Activated naive CD4-positive, alpha-beta T cell treated with anti-CD3 and anti-CD28 coated beads for 36 hours (primary cell): ENCODE measurements at regions not wholly inside any gene's neighbourhood (a gene's known extent, or its start where the extent isn't known, plus 50 kb on each side); places are given as distances from the start of the nearest gene placed in this dataset.

Experiments
- CTCF ChIA-PET: fragments of 350-600 bp; sonication (Branson Sonifier 250); formaldehyde crosslinking; loops from one replicate; lab custom pipeline; 2021; ENCODE audit warnings: antibody characterized with exemption; lab: Charles Lee
- DNase-seq: peaks from one replicate; pipeline ENCODE4 v3.0.0-alpha.2; 2020
- H3K27ac Mint-ChIP-seq: one replicate; pipeline ENCODE4 v1.8.0; 2021; ENCODE audit warnings: mild to moderate bottlenecking, mixed read lengths
- H3K27me3 Mint-ChIP-seq: one replicate; pipeline ENCODE4 v1.8.0; 2021; ENCODE audit warnings: low read depth, mixed read lengths
- H3K36me3 Mint-ChIP-seq: one replicate; pipeline ENCODE4 v1.8.0; 2021; ENCODE audit warnings: low read depth, mixed read lengths
- H3K4me1 Mint-ChIP-seq: one replicate; pipeline ENCODE4 v1.8.0; 2021; ENCODE audit warnings: low read depth, mixed read lengths
- H3K4me3 Mint-ChIP-seq: one replicate; pipeline ENCODE4 v1.8.0; 2021; ENCODE audit warnings: mild to moderate bottlenecking, moderate library complexity, mixed read lengths
- H3K9me3 Mint-ChIP-seq: one replicate; pipeline ENCODE4 v1.8.0; 2021; ENCODE audit warnings: mixed read lengths
- intact Hi-C: fragments of 100-400 bp; cut with micrococcal nuclease; formaldehyde crosslinking; loops from one replicate; pipeline ENCODE4 v1.15.1; 2023

- CTCF ChIA-PET: no interaction called here
- Mint-ChIP-seq H3K4me1 (no peaks in the 10 kb centered on the region), H3K9me3 (no peaks in the 10 kb centered on the region), H3K27me3 (peaks cover 8% of the 10 kb centered on the region), H3K4me3 (no peak overlapping the region), H3K36me3 (no peaks in the 10 kb centered on the region), H3K27ac (no peak overlapping the region)
- DNase-seq: no peak
- intact Hi-C loops: no loop called here
These were observed 80.2 kb upstream of the RTL1 start for GRCh38 chr14:100983710-100984109.

- CTCF ChIA-PET: no interaction called here
- no peak for DNase-seq
- Mint-ChIP-seq H3K27ac (no peak overlapping the region), H3K9me3 (no peaks in the 10 kb centered on the region), H3K27me3 (peaks cover 6% of the 10 kb centered on the region), H3K36me3 (no peaks in the 10 kb centered on the region), H3K4me1 (no peaks in the 10 kb centered on the region), H3K4me3 (no peak overlapping the region)
- intact Hi-C loops: no loop called here
These were observed 84.5 kb upstream of the RTL1 start for GRCh38 chr14:100988011-100988410.

GRCh38 chr14:100988411-100988900 is 84.9 kb upstream of the RTL1 start:
- Mint-ChIP-seq H3K9me3 (no peaks in the 10 kb centered on the region), H3K36me3 (no peaks in the 10 kb centered on the region), H3K4me1 (no peaks in the 10 kb centered on the region), H3K27ac (no peak overlapping the region), H3K4me3 (no peak overlapping the region), H3K27me3 (peaks cover 10% of the 10 kb centered on the region)
- intact Hi-C loops: no loop called here
- CTCF ChIA-PET: no interaction called here
- DNase-seq: no peak

GRCh38 chr14:100988956-100989355 is 85.4 kb upstream of the RTL1 start:
- CTCF ChIA-PET: no interaction called here

GRCh38 chr14:100989924-100990323 is 86.4 kb upstream of the RTL1 start:
- CTCF ChIA-PET: no interaction called here
- Mint-ChIP-seq H3K9me3 (no peaks in the 10 kb centered on the region), H3K4me3 (no peak overlapping the region), H3K27ac (no peak overlapping the region), H3K27me3 (peaks cover 7% of the 10 kb centered on the region), H3K36me3 (no peaks in the 10 kb centered on the region), H3K4me1 (no peaks in the 10 kb centered on the region)
- no peak for DNase-seq
- intact Hi-C loops: no loop called here

More at GRCh38 chr14:100988956-100989355, 85.4 kb upstream of the RTL1 start:
- DNase-seq: no peak
- Mint-ChIP-seq H3K4me1 (no peaks in the 10 kb centered on the region), H3K4me3 (no peak overlapping the region), H3K27me3 (peaks cover 7% of the 10 kb centered on the region), H3K36me3 (no peaks in the 10 kb centered on the region), H3K27ac (no peak overlapping the region), H3K9me3 (no peaks in the 10 kb centered on the region)
- intact Hi-C loops: no loop called here

GRCh38 chr14:100994082-100994481 is 90.6 kb upstream of the RTL1 start:
- CTCF ChIA-PET: no interaction called here
- H3K27ac Mint-ChIP-seq: no peak overlapping the region
- no peak overlapping the region for H3K4me3 Mint-ChIP-seq

GRCh38 chr14:100994756-100995330 is 91.3 kb upstream of the RTL1 start:
- Mint-ChIP-seq H3K36me3 (no peaks in the 10 kb centered on the region), H3K27me3 (peaks cover 21% of the 10 kb centered on the region), H3K9me3 (no peaks in the 10 kb centered on the region), H3K4me1 (no peaks in the 10 kb centered on the region), H3K4me3 (no peak overlapping the region), H3K27ac (no peak overlapping the region)
- no peak for DNase-seq
- CTCF ChIA-PET: no interaction called here
- intact Hi-C loops: no loop called here

More at GRCh38 chr14:100994082-100994481, 90.6 kb upstream of the RTL1 start:
- no peaks in the 10 kb centered on the region for H3K9me3 Mint-ChIP-seq
- no peaks in the 10 kb centered on the region for H3K4me1 Mint-ChIP-seq
- intact Hi-C loops: no loop called here
- no peaks in the 10 kb centered on the region for H3K36me3 Mint-ChIP-seq
- peaks cover 21% of the 10 kb centered on the region for H3K27me3 Mint-ChIP-seq
- no peak for DNase-seq

- no peak overlapping the region for H3K27ac Mint-ChIP-seq
- no peaks in the 10 kb centered on the region for H3K4me1 Mint-ChIP-seq
- intact Hi-C loops: no loop called here
- H3K4me3 Mint-ChIP-seq: no peak overlapping the region
- peaks cover 42% of the 10 kb centered on the region for H3K27me3 Mint-ChIP-seq
- DNase-seq: no peak
- CTCF ChIA-PET: interaction anchor here (0.6 kb wide), 1 partner anchor 180 kb away, joined by 4 read pairs; no protein-coding TSS in a partner anchor
- no peaks in the 10 kb centered on the region for H3K9me3 Mint-ChIP-seq
- no peaks in the 10 kb centered on the region for H3K36me3 Mint-ChIP-seq
These were observed 97.3 kb upstream of the RTL1 start for GRCh38 chr14:101000711-101001250.

GRCh38 chr14:101001311-101002069 is 98.0 kb upstream of the RTL1 start:
- CTCF ChIA-PET: no interaction called here
- DNase-seq: no peak
- H3K27me3 Mint-ChIP-seq: peaks cover 42% of the 10 kb centered on the region

GRCh38 chr14:101002738-101003137 is 99.2 kb upstream of the RTL1 start:
- peaks cover 43% of the 10 kb centered on the region for H3K27me3 Mint-ChIP-seq
- H3K4me1 Mint-ChIP-seq: no peaks in the 10 kb centered on the region
- no peak for DNase-seq
- CTCF ChIA-PET: no interaction called here
- H3K27ac Mint-ChIP-seq: no peak overlapping the region
- intact Hi-C loops: no loop called here
- no peaks in the 10 kb centered on the region for H3K9me3 Mint-ChIP-seq
- no peaks in the 10 kb centered on the region for H3K36me3 Mint-ChIP-seq
- H3K4me3 Mint-ChIP-seq: no peak overlapping the region

More at GRCh38 chr14:101001311-101002069, 98.0 kb upstream of the RTL1 start:
- H3K9me3 Mint-ChIP-seq: no peaks in the 10 kb centered on the region
- H3K4me1 Mint-ChIP-seq: no peaks in the 10 kb centered on the region
- no peak overlapping the region for H3K27ac Mint-ChIP-seq
- no peak overlapping the region for H3K4me3 Mint-ChIP-seq
- H3K36me3 Mint-ChIP-seq: no peaks in the 10 kb centered on the region
- intact Hi-C loops: no loop called here

- Mint-ChIP-seq H3K4me1 (no peaks in the 10 kb centered on the region), H3K9me3 (no peaks in the 10 kb centered on the region), H3K27ac (no peak overlapping the region), H3K27me3 (peaks cover 43% of the 10 kb centered on the region), H3K36me3 (no peaks in the 10 kb centered on the region), H3K4me3 (no peak overlapping the region)
- no peak for DNase-seq
- CTCF ChIA-PET: no interaction called here
- intact Hi-C loops: no loop called here
These were observed 100.7 kb upstream of the RTL1 start for GRCh38 chr14:101004176-101004575.

- intact Hi-C loops: no loop called here
- H3K27me3 Mint-ChIP-seq: peaks cover 43% of the 10 kb centered on the region
- no peak for DNase-seq
- no peaks in the 10 kb centered on the region for H3K4me1 Mint-ChIP-seq
- H3K36me3 Mint-ChIP-seq: no peaks in the 10 kb centered on the region
- no peak overlapping the region for H3K4me3 Mint-ChIP-seq
- H3K9me3 Mint-ChIP-seq: no peaks in the 10 kb centered on the region
- CTCF ChIA-PET: no interaction called here
- H3K27ac Mint-ChIP-seq: no peak overlapping the region
These were observed 101.4 kb upstream of the RTL1 start for GRCh38 chr14:101004954-101005353.

- H3K27ac Mint-ChIP-seq: no peak overlapping the region
- no peaks in the 10 kb centered on the region for H3K4me1 Mint-ChIP-seq
- H3K36me3 Mint-ChIP-seq: no peaks in the 10 kb centered on the region
- intact Hi-C loops: no loop called here
- CTCF ChIA-PET: no interaction called here
- DNase-seq: no peak
- no peaks in the 10 kb centered on the region for H3K9me3 Mint-ChIP-seq
- H3K4me3 Mint-ChIP-seq: no peak overlapping the region
- H3K27me3 Mint-ChIP-seq: peaks cover 45% of the 10 kb centered on the region
These were observed 101.9 kb upstream of the RTL1 start for GRCh38 chr14:101005447-101005846.
